HG03521 (cell line): ENCODE measurements at regions not wholly inside any gene's neighbourhood (a gene's known extent, or its start where the extent isn't known, plus 50 kb on each side); places are given as distances from the start of the nearest gene placed in this dataset.

Experiments
- ATAC-seq: cut with Tn5 transposase; IDR thresholded peaks from one replicate; pipeline ENCODE4 v1.9.1; 2021; ENCODE audit warnings: mild to moderate bottlenecking, moderate library complexity; ENCODE audit not compliant: unreplicated experiment

DNA sequence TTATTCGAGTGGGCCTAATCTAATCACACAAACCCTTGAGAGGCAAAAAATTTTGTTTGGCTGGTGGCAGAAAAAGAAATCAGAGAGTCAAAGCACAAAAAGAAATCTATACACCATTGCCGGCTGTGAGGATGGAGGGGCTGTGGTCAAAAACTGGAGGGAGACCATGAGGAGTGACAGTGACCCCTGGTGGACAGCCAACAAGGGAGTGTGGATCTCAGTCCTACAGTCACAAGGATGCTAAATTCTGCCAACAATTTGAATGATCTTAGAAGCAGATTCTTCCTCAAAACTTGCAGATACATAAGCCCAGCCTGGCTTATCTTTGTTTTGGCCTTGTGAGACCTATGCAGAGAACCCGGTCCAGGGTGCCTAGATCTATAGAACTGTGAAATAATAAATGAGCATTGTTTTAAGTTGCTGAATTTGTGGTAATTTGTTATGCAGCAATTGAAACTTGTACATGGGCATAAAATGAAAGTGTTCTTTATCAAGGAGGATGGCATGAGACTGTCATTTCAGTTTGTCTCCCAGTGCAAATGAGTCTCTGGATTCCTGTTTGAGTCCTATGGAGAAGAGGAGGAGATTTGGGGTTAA lies 103.0 kb upstream of the ARHGEF26 start:
- ATAC-seq = peak; percentile 80

DNA sequence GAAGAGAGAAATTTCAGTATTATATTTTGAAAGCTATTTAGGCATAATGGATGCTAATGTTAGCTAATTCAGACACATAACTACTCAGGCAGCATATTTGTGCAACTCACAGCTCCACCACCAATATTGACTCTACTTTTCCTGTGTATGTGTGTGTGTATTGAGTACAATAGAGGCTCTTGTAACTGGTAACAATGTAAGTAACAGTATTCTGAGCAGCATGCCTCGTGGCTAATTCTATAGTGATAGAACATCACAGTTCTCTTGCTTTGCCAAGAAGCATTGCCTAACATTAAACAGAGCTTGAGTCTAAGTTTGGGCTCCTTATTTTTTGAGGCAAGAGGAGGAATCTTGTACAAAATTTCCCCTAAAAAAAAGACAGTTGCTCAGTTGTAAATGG lies 98.6 kb upstream of the ARHGEF26 start:
- no peak for ATAC-seq

DNA sequence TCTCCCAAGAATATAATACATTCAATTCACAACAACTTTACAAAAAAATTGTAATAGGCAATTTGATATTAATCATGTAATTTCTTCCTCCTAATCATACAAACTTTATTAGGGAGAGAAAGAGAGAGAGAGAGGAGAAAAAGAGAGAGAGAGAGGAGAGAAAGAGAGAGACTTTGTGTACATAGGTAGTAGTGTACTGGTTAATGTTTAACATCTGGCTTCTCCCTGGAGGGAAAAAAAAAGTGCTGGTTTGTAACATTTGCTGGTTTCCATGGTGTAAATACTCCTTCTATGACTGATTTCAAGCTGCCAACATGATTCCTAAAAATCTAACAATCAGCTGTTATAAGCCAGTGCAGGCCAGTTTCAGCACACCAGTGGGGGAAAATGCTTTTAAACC lies 98.0 kb upstream of the ARHGEF26 start:
- ATAC-seq = no peak

DNA sequence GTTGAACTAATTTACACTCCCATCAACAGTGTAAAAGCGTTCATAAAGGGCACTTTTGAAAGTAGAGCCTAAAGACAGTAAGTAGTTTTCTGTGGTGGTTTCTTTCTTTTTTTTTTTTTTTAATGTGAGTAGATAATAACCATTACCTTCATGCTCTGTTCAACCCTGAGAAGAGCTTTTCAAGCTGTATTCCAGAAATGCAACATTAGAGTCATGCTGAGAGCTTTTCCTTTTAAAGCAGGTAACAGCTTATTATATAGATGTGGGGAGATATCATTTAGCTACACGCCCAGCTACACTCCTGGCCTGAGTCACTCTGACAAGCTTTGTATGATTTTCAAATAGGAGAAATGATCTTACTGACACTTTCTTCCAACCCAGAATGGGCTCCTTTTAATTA lies 96.2 kb upstream of the ARHGEF26 start:
- ATAC-seq = no peak

DNA sequence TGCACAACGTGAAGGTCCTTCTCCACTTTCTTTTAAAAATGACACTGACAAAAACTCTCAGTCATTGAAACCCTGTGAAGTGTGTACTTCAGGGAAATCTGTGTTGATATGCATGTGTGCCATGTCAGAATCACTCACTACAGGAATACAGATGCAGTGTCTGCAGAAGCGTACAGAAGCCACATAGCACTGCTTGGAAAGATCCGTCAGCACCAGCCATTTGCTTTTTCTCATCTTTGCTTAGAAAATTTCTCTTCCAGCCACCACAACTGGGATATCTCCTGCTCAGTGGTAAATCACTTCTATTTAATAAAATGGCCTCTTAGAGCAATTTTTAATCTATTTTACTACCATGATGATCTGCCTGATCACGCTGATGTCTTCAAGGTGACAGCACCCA lies 91.3 kb upstream of the ARHGEF26 start:
- no peak for ATAC-seq

DNA sequence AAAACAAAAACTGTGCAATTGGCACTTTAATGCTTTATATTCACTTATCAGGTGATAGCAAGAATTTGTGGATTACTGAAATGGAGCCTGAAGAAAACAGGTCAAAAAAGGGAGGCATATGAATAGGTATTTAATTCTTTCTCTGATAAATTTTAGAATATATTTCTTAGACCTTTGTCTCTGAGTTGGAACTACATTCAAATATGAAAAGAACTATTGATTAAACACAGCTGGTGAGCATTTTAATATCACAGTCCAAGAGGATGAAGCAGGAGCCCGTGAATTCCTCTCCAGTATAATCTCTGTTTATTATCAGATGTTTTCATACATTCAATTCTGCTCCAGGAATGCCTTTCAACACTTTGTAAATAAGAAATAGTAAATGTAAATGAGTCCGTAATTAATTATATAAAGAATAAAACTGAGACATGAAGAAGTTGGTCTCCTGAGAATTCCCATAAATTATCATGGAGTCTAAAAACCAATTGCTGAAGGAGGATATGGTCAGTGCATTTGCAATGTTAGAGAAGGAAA lies 86.3 kb upstream of the ARHGEF26 start:
- ATAC-seq = no peak

DNA sequence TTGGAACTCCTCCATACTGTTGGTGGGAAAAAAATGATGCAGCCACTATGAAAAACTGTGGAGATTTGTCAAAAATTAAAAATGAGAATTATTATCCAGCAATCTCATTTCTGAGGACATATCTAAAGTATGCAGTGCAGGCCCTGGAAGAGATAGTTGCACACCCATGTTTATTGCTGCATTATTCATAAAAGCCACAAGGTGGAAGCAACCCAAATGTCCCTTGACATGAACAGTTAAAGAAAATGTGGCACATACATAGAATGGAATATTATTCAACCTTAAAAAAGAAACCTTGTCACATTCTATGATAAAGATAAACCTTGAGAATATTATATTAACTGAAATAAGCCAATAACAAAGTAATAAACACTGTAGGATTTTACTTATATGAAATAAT lies 80.9 kb upstream of the ARHGEF26 start:
- peak; percentile 73 for ATAC-seq

DNA sequence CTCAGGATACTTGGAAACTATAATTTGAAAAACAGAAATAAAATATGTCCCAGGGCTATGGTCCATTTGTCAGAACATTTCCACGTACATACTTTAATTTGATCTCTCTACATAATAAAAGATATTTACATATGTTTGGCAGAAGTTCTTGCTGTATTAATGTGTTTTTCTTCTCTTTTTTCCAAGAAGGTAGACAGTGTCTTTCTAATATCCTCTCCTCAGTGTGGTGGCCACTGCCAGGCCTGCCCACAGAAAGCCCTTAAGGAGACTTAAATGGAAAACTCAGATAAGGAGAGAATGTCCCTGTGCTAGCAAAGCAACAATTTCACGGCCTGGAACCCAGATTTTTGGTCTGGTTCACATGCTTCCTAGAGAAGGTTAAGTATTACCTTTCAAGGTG lies 76.5 kb upstream of the ARHGEF26 start:
- no peak for ATAC-seq

DNA sequence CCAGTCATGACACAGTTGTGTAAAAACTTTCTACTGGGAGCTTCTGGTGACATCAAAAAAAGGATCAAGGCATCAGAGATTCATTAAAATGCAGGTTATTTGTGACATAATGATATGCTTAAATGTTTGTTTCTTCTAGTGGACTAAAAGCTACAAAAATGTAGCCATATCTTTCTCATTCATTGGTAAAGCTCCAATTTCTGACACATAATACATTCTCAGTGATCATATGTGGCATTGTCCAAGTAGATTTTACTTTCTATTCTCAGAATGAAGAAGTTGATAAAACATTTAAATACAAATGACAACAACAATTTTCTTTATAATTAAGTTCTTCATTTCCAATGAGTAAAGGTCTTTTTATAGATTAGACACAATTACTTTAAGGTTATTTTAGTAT lies 71.0 kb upstream of the ARHGEF26 start:
- no peak for ATAC-seq

DNA sequence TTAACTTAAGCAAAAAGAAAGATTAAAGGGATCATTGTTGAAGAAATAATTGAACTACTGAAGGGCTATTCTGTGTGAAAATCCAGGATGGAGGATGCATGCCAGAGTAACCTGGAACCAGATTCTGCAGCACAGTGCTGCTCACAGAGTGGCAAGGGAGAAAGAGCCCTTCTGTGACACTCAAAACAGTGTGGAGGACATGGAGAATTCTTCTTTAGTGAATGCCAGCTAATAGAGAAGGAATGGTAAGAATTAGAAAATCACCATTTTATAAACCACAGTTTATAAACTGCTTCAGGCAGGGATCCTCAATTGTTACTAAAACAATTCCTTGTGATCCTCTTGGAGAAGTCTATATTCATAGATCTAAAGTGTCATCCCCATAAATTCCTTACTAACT lies 70.4 kb upstream of the ARHGEF26 start:
- ATAC-seq = no peak

DNA sequence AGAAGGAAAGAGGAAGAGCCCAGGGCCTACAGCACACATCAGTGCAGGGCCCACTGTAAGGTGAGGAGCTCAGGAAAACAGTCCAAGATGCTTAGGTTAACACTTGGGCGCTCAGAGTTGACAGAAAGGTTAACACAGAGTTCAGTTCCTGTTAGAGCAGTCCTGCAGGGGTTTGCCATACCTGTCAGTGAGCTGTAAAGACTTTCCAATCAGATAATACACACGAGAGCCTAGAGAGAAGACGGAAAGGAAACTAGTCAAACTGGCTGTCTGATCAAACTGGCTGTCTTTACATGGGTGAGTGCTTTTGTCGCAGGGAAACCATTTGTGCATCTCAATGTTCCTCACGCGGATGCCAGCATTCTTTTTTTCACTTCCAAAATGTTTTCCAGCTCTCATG lies 61.4 kb upstream of the ARHGEF26 start:
- ATAC-seq = no peak

DNA sequence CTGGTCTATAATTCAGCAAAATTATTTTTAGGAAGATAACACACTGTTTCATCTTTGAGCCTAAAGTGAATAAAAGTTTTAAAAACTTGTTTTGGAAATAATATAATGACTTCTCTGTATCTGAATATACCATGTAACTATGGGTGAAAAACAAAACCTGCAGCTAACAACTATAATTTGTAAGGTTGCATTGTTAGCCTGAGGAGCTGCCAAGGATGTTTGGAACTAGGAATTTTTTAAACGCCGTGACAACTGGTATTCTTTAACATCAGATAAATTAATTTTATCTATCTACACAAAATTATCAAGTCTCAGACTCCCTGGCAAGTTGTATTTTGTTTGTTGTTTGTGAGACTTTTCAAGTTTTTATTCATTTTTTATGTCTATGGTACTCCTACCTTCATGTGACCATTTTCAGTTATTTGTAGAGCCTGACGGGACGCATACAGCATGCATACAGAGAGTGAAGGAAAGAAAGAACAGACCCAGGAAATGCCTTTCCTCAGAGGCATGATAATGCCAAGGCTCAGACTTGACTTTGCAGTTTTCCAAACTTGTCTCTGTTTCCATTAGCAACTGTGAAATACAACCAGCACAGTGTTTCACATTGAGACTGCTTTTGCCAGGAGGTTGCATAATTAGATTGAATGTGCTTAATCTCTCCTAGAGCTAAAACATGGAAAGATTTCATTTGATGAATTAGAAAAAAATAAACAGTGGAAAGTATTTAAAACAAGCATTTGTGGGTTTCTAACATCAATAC lies 60.8 kb upstream of the ARHGEF26 start:
- ATAC-seq = no peak

DNA sequence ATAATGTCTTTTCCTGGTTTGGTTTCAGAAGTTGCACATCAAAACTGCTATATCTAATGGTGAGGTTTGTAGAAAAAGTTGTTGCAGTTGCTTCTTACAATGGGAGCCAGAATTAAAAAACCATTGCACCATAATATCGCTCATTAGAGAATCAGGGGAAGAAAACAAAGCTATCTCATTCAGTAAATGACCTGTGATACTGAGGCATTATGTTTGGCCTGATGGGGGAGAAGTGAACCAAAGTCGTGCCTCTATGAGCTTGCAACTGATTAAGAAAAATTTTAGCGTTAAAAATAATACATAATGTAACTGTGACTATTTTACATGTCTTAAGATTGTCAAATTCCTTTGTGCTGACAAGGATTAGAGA lies 60.2 kb upstream of the ARHGEF26 start:
- no peak for ATAC-seq

DNA sequence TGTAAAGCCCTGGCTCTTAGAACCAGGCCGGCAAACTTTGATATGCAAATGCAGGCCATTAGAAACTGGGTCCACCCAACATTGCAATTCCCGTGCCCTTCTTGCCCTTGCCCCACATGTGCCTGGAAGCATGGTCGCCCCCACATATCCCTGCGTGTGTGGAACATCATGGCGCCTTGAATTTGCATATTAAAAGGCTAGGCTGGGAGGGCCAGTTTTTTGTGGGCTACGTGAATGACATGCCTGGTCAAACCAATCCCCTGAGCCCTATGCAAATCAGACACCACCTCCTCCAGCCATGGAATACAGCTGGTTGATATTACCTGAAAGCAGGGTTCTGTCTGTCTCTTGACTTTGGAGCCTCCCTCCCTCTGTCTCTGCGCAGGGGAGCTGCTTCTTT lies 58.7 kb upstream of the ARHGEF26 start:
- ATAC-seq = no peak

DNA sequence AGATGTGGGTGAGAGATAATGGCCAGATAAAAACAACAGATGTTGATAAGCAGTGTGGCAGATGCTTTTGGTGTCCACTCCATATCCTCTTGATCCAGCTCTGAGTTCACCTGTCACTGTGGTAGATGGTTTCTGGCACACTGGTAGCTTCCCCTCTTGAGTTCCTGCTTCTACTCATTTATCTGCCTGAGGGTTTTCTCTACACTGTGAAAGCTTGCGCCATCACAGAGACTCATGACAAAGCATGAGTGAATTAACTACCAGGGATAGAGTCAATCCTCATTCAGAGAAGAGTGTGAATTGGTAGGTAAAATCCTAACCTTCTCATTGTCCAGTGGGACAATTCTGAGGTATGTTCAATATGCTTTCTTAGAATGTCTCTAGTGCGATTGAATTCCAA lies 50.0 kb upstream of the ARHGEF26 start:
- no peak for ATAC-seq
